Ishikawa (cell line): ENCODE measurements at regions not wholly inside any gene's neighbourhood (a gene's known extent, or its start where the extent isn't known, plus 50 kb on each side); places are given as distances from the start of the nearest gene placed in this dataset.

Source experiments
- CEBPB ChIP-seq: IDR thresholded peaks from 2 replicates; pipeline ENCODE4 v1.6.1; 2012
- CREB1 ChIP-seq: IDR thresholded peaks from 2 replicates; pipeline ENCODE4 v1.6.1; 2012; ENCODE audit warnings: low read depth
- EGR1 ChIP-seq: IDR thresholded peaks from 2 replicates; pipeline ENCODE4 v1.6.1; 2012
- EP300 ChIP-seq: IDR thresholded peaks from 2 replicates; pipeline ENCODE4 v1.6.1; 2012; ENCODE audit warnings: borderline replicate concordance
- TAF1 ChIP-seq: IDR thresholded peaks from 2 replicates; pipeline ENCODE4 v1.6.1; 2012; ENCODE audit warnings: low read depth, mild to moderate bottlenecking
- TCF12 ChIP-seq: IDR thresholded peaks from 2 replicates; pipeline ENCODE4 v1.6.1; 2012; ENCODE audit warnings: low read depth
- TEAD4 ChIP-seq: IDR thresholded peaks from 2 replicates; pipeline ENCODE4 v1.6.1; 2012
- YY1 ChIP-seq: IDR thresholded peaks from 2 replicates; pipeline ENCODE4 v1.6.1; 2012; ENCODE audit warnings: low read depth
- ZBTB7A ChIP-seq: IDR thresholded peaks from 2 replicates; pipeline ENCODE4 v1.6.1; 2012; ENCODE audit warnings: low read depth
- TF ChIP-seq, protein P1 (sequence below): IDR thresholded peaks from 2 replicates; pipeline ENCODE4 v1.6.1; 2012; ENCODE audit warnings: low read depth, mild to moderate bottlenecking
- TF ChIP-seq, protein P2 (sequence below): IDR thresholded peaks from 2 replicates; pipeline ENCODE4 v1.6.1; 2012
- TF ChIP-seq, protein P3 (sequence below): IDR thresholded peaks from 2 replicates; pipeline ENCODE4 v1.6.1; 2012

GRCh38 chr6:134446218-134446848 is 128.4 kb upstream of the SGK1 start:
- TF ChIP-seq, protein P1, sequence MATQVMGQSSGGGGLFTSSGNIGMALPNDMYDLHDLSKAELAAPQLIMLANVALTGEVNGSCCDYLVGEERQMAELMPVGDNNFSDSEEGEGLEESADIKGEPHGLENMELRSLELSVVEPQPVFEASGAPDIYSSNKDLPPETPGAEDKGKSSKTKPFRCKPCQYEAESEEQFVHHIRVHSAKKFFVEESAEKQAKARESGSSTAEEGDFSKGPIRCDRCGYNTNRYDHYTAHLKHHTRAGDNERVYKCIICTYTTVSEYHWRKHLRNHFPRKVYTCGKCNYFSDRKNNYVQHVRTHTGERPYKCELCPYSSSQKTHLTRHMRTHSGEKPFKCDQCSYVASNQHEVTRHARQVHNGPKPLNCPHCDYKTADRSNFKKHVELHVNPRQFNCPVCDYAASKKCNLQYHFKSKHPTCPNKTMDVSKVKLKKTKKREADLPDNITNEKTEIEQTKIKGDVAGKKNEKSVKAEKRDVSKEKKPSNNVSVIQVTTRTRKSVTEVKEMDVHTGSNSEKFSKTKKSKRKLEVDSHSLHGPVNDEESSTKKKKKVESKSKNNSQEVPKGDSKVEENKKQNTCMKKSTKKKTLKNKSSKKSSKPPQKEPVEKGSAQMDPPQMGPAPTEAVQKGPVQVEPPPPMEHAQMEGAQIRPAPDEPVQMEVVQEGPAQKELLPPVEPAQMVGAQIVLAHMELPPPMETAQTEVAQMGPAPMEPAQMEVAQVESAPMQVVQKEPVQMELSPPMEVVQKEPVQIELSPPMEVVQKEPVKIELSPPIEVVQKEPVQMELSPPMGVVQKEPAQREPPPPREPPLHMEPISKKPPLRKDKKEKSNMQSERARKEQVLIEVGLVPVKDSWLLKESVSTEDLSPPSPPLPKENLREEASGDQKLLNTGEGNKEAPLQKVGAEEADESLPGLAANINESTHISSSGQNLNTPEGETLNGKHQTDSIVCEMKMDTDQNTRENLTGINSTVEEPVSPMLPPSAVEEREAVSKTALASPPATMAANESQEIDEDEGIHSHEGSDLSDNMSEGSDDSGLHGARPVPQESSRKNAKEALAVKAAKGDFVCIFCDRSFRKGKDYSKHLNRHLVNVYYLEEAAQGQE: no peak
- no peak for TF ChIP-seq EP300
- TF ChIP-seq, protein P2, sequence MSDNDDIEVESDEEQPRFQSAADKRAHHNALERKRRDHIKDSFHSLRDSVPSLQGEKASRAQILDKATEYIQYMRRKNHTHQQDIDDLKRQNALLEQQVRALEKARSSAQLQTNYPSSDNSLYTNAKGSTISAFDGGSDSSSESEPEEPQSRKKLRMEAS: no peak
- no peak for TF ChIP-seq TEAD4
- no peak for TF ChIP-seq TCF12
- TF ChIP-seq TAF1: no peak
- TF ChIP-seq YY1: no peak
- TF ChIP-seq CREB1: no peak
- no peak for TF ChIP-seq ZBTB7A
- TF ChIP-seq, protein P3, sequence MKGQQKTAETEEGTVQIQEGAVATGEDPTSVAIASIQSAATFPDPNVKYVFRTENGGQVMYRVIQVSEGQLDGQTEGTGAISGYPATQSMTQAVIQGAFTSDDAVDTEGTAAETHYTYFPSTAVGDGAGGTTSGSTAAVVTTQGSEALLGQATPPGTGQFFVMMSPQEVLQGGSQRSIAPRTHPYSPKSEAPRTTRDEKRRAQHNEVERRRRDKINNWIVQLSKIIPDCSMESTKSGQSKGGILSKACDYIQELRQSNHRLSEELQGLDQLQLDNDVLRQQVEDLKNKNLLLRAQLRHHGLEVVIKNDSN: no peak
- TF ChIP-seq EGR1: no peak
- TF ChIP-seq CEBPB: no peak
